NB4 (cell line): ENCODE measurements at regions not wholly inside any gene's neighbourhood (a gene's known extent, or its start where the extent isn't known, plus 50 kb on each side); places are given as distances from the start of the nearest gene placed in this dataset.

Experiments used
- MYC ChIP-seq: IDR thresholded peaks from 2 replicates; pipeline ENCODE4 v1.6.1; 2011; ENCODE audit warnings: low read depth, low read length
- POLR2A ChIP-seq: IDR thresholded peaks from 2 replicates; pipeline ENCODE4 v1.6.1; 2011; ENCODE audit warnings: mild to moderate bottlenecking; ENCODE audit not compliant: insufficient read length; ENCODE audit errors: extremely low read depth
- TF ChIP-seq, protein P1 (sequence below): IDR thresholded peaks from one replicate; pipeline ENCODE4 v1.5.1; 2012; ENCODE audit warnings: low read depth, low read length
- TF ChIP-seq, protein P2 (sequence below): IDR thresholded peaks from 2 replicates; pipeline ENCODE4 v1.6.1; 2011; ENCODE audit warnings: low read depth, low read length

DNA sequence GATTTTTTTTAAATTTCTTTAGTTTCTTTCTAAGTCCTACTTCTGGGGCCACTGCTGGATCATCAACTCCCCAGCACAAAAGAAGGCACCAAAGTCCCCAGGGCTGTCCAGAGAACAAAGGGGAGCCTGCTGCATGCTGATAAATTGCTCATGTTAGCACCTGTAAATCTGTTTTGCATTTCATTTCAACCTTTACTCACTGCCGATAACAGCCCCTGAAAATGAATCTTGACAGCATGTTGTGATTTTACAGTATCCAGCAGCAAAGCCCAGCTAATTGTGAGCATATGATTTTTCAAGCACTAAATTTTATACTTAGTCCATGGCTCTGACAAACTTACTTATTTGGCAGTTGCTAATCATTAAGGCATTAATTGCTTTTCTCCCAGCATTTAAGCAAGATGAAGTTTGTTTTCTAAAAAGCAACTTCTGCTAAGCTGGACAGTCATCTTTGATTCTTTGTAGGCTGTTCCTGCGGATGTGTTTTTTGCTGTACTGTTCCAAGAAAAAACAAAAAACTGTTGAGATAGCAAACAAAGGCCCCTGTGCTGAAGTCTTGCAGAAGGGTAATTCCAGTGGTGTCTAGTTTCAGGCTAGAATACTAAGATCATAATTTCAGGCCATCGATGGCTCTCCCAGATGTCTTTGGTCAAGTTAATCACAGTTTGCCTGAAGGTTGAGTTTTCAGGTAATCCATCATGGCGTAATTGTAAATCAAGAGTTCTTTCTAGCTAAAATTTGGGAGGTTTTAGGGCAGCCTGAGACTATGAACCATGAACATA, 73.1 kb upstream of the GAS1 start:
- TF ChIP-seq, protein P1, sequence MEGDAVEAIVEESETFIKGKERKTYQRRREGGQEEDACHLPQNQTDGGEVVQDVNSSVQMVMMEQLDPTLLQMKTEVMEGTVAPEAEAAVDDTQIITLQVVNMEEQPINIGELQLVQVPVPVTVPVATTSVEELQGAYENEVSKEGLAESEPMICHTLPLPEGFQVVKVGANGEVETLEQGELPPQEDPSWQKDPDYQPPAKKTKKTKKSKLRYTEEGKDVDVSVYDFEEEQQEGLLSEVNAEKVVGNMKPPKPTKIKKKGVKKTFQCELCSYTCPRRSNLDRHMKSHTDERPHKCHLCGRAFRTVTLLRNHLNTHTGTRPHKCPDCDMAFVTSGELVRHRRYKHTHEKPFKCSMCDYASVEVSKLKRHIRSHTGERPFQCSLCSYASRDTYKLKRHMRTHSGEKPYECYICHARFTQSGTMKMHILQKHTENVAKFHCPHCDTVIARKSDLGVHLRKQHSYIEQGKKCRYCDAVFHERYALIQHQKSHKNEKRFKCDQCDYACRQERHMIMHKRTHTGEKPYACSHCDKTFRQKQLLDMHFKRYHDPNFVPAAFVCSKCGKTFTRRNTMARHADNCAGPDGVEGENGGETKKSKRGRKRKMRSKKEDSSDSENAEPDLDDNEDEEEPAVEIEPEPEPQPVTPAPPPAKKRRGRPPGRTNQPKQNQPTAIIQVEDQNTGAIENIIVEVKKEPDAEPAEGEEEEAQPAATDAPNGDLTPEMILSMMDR, result no peak
- TF ChIP-seq, protein P2, sequence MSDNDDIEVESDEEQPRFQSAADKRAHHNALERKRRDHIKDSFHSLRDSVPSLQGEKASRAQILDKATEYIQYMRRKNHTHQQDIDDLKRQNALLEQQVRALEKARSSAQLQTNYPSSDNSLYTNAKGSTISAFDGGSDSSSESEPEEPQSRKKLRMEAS, result no peak
- TF ChIP-seq POLR2A (no peak), MYC (no peak)
